ENCODE measurements at regions not wholly inside any gene's neighbourhood (a gene's known extent, or its start where the extent isn't known, plus 50 kb on each side); places are given as distances from the start of the nearest gene placed in this dataset.
"Not testable (repeated sequence)": the region's sequence is repeated elsewhere in the genome, so short reads cannot be mapped to it uniquely, and the experiment has no call there.

DNA sequence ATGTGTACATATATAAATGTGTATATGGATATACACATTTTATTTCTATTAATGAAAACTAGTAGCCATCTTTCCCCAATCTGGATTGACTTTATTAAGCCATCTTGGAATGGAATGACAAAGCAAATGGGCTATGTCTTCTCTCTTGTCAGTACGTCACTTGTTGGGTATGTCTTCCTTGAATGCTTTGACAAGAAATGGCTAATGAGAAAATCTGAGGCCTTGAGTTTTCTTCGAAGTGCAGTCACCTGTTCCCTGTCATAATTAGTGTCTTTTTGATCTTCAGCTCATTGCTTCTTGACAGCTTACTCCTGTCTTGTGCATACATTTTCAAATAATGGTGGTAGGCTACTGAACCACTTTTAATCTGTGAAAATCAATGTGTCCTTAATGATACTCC, 243.2 kb upstream of the RGMB start:
- intact Hi-C loops (cut with DNase I): no loop called here
- H3K4me3 ChIP-seq: no peak overlapping the region
- WGBS: 87% methylated on average over 2 of the region's 2 CpGs
- no peak for DNase-seq (ENCODE audit: low spot score)
- no peaks in the 10 kb centered on the region for H3K36me3 ChIP-seq
- no peaks in the 10 kb centered on the region for H3K9me3 ChIP-seq
- H3K27ac ChIP-seq: no peak overlapping the region
- TF ChIP-seq, protein P1, sequence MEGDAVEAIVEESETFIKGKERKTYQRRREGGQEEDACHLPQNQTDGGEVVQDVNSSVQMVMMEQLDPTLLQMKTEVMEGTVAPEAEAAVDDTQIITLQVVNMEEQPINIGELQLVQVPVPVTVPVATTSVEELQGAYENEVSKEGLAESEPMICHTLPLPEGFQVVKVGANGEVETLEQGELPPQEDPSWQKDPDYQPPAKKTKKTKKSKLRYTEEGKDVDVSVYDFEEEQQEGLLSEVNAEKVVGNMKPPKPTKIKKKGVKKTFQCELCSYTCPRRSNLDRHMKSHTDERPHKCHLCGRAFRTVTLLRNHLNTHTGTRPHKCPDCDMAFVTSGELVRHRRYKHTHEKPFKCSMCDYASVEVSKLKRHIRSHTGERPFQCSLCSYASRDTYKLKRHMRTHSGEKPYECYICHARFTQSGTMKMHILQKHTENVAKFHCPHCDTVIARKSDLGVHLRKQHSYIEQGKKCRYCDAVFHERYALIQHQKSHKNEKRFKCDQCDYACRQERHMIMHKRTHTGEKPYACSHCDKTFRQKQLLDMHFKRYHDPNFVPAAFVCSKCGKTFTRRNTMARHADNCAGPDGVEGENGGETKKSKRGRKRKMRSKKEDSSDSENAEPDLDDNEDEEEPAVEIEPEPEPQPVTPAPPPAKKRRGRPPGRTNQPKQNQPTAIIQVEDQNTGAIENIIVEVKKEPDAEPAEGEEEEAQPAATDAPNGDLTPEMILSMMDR (IDR thresholded peaks at IDR 0.05): no peak
- no peak for TF ChIP-seq POLR2A (IDR thresholded peaks at IDR 0.05)
- TF ChIP-seq POLR2AphosphoS5 (IDR thresholded peaks at IDR 0.05): no peak
- no peaks in the 10 kb centered on the region for H3K4me1 ChIP-seq (replicated peaks)
- no peaks in the 10 kb centered on the region for H3K27me3 ChIP-seq (replicated peaks; ENCODE audit: insufficient read depth)

DNA sequence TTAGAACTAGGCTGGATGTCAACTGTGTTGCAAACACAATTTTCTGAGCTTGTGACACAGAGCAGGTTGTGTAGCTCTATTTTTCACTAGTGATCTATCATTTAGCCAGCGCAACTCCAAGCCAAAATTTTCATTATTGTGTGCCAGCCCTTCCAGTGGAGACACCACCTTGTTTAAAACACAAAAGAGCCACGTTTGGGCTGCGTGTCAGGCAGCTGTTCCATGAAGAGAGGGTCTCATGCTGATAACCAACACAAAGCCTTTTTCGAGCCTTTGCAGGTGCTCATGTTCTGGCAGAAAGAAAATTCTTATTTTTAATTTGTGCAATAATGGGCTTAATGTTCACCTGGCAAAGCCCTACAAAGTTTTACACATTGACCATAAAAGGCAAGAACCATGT, 237.6 kb upstream of the RGMB start:
- intact Hi-C loops (cut with DNase I): no loop called here
- Histone ChIP-seq H3K27ac (no peak overlapping the region), H3K9me3 (no peaks in the 10 kb centered on the region), H3K36me3 (no peaks in the 10 kb centered on the region), H3K4me1 (replicated peaks) (no peaks in the 10 kb centered on the region), H3K4me3 (no peak overlapping the region), H3K27me3 (replicated peaks; ENCODE audit: insufficient read depth) (no peaks in the 10 kb centered on the region)
- no peak for DNase-seq (ENCODE audit: low spot score)
- TF ChIP-seq POLR2AphosphoS5 (IDR thresholded peaks at IDR 0.05) (no peak), POLR2A (IDR thresholded peaks at IDR 0.05) (no peak)
- TF ChIP-seq, protein P1 (IDR thresholded peaks at IDR 0.05): no peak
- 72% methylated on average over 4 of the region's 4 CpGs for whole genome bisulfite sequencing

DNA sequence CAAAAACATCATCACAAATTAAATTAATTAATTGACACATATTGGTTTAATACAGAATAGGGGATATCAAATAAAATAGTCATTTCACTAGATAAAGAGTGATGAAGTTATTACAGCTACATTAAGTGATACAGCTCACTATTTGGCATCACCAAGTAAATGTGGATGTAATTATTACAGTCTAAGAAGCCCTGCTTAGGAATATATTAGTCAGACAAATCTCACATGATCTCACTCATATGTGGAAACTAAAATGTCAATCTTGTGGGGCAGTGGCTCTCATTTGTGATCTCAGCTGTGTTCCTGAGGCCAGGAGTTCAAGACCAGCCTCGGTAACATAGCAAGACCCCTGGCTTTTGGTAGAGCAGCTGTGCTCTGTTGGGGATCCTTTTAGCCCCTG, 233.4 kb upstream of the RGMB start:
- WGBS: 58% methylated on average over 1 of the region's 1 CpG
- Histone ChIP-seq H3K9me3 (no peaks in the 10 kb centered on the region), H3K27ac (no peak overlapping the region), H3K4me1 (replicated peaks) (no peaks in the 10 kb centered on the region), H3K4me3 (no peak overlapping the region), H3K27me3 (replicated peaks; ENCODE audit: insufficient read depth) (no peaks in the 10 kb centered on the region), H3K36me3 (no peaks in the 10 kb centered on the region)
- TF ChIP-seq POLR2A (IDR thresholded peaks at IDR 0.05): no peak
- TF ChIP-seq POLR2AphosphoS5 (IDR thresholded peaks at IDR 0.05): no peak
- TF ChIP-seq, protein P1 (IDR thresholded peaks at IDR 0.05): no peak
- no peak for DNase-seq (ENCODE audit: low spot score)
- intact Hi-C loops (cut with DNase I): no loop called here

DNA sequence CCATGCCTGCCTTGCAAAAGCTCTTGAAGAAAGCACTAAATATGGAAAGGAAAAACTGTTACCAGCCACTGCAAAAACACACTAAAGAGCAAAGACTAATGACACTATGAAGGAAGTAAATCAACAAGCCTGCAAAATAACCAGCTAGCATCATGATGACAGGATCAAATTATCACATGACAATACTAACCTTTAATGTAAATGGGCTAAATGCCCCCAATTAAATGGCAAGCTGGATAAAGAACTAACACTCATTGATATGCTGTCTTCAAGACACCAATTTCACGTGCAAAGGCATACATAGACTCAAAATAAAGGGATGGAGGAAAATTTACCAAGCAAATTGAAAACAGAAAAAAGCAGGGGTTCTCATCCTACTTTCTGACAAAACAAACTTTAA, 231.8 kb upstream of the RGMB start:
- intact Hi-C loops (cut with DNase I): no loop called here
- Histone ChIP-seq H3K27ac (no peak overlapping the region), H3K9me3 (no peaks in the 10 kb centered on the region), H3K27me3 (replicated peaks; ENCODE audit: insufficient read depth) (no peaks in the 10 kb centered on the region), H3K4me1 (replicated peaks) (no peaks in the 10 kb centered on the region), H3K4me3 (no peak overlapping the region), H3K36me3 (no peaks in the 10 kb centered on the region)
- 0% methylated on average over 1 of the region's 1 CpG for WGBS
- no peak for DNase-seq (ENCODE audit: low spot score)
- TF ChIP-seq, protein P1 (IDR thresholded peaks at IDR 0.05): no peak
- no peak for TF ChIP-seq POLR2A (IDR thresholded peaks at IDR 0.05)
- TF ChIP-seq POLR2AphosphoS5 (IDR thresholded peaks at IDR 0.05): no peak

DNA sequence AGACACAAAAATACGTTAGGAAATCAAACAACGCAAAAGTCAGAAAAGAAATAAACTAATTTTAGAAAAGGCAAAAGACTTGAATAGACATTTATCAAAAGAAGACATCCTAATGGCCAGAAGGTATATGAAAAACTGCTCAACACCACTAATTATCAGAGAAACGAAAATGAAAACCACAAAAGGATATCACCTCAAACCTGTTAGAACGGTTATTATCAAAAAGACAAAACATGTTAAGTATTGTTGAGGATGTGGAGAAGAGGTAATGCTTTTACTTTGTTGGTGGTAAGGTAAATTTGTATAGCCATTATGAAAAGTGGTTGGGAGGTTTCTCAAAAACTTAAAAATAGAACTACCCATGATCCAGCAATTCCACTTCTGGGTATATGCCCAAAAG, 230.0 kb upstream of the RGMB start:
- DNase-seq (ENCODE audit: low spot score): no peak
- no peaks in the 10 kb centered on the region for H3K9me3 ChIP-seq
- 81% methylated on average over 4 of the region's 4 CpGs for WGBS
- no peak overlapping the region for H3K4me3 ChIP-seq
- TF ChIP-seq, protein P1 (IDR thresholded peaks at IDR 0.05): no peak
- no peak for TF ChIP-seq POLR2AphosphoS5 (IDR thresholded peaks at IDR 0.05)
- H3K27ac ChIP-seq: no peak overlapping the region
- no peaks in the 10 kb centered on the region for H3K36me3 ChIP-seq
- no peaks in the 10 kb centered on the region for H3K4me1 ChIP-seq (replicated peaks)
- intact Hi-C loops (cut with DNase I): no loop called here
- H3K27me3 ChIP-seq (replicated peaks; ENCODE audit: insufficient read depth): no peaks in the 10 kb centered on the region

DNA sequence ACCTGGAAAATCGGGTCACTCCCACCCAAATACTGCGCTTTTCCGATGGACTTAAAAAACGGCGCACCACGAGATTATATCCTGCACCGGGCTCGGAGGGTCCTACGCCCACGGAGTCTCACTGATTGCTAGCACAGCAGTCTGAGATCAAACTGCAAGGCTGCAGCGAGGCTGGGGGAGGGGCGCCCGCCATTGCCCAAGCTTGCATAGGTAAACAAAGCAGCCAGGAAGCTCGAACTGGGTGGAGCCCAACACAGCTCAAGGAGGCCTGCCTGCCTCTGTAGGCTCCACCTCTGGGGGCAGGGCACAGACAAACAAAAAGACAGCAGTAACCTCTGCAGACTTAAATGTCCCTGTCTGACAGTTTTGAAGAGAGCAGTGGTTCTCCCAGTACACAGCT, 226.5 kb upstream of the RGMB start:
- H3K4me3 ChIP-seq; H3K27ac ChIP-seq; H3K27me3 ChIP-seq (replicated peaks; ENCODE audit: insufficient read depth); DNase-seq (ENCODE audit: low spot score); H3K4me1 ChIP-seq (replicated peaks); H3K9me3 ChIP-seq; intact Hi-C loops (cut with DNase I); H3K36me3 ChIP-seq: not testable (repeated sequence)
- WGBS: 68% methylated on average over 5 of the region's 14 CpGs
